Activated CD4-positive, alpha-beta T cell treated with anti-CD3 and anti-CD28 coated beads, Interleukin-10, Interleukin-2, amounts not matched to agents 100 ng/mL and 50 ng/mL, durations not matched to agents 16 hours and 8 hours (primary cell): ENCODE measurements at regions not wholly inside any gene's neighbourhood (a gene's known extent, or its start where the extent isn't known, plus 50 kb on each side); places are given as distances from the start of the nearest gene placed in this dataset.
"Not testable (repeated sequence)": the region's sequence is repeated elsewhere in the genome, so short reads cannot be mapped to it uniquely, and the experiment has no call there.

Experiments used
- DNase-seq: peaks from one replicate; pipeline ENCODE4 v3.0.0-alpha.2; 2020

GRCh38 chr2:89797320-89798038 lies 1106.0 kb downstream of the RPIA start:
- DNase-seq: no peak

GRCh38 chr2:89801207-89801606 lies 1109.7 kb downstream of the RPIA start:
- not testable (repeated sequence) for DNase-seq

- not testable (repeated sequence) for DNase-seq
Observed at GRCh38 chr2:89806363-89806762, 1114.9 kb downstream of the RPIA start.

- DNase-seq: no peak
Observed at GRCh38 chr2:89811295-89811694, 1119.8 kb downstream of the RPIA start.

GRCh38 chr2:89811910-89812309 lies 1120.4 kb downstream of the RPIA start:
- not testable (repeated sequence) for DNase-seq

- not testable (repeated sequence) for DNase-seq
Observed at GRCh38 chr2:89814359-89814758, 1122.9 kb downstream of the RPIA start.

- DNase-seq: no peak
Observed at GRCh38 chr2:89818873-89819272, 1127.4 kb downstream of the RPIA start.

GRCh38 chr2:89819809-89820208 lies 1128.3 kb downstream of the RPIA start:
- DNase-seq: no peak

GRCh38 chr2:89820248-89820647 lies 1128.8 kb downstream of the RPIA start:
- no peak for DNase-seq

GRCh38 chr2:89821455-89821945 lies 1130.0 kb downstream of the RPIA start:
- no peak for DNase-seq

- DNase-seq: not testable (repeated sequence)
Observed at GRCh38 chr2:89822342-89822741, 1130.9 kb downstream of the RPIA start.

GRCh38 chr2:89823556-89823955 lies 1132.1 kb downstream of the RPIA start:
- no peak for DNase-seq

GRCh38 chr2:89825034-89825433 lies 1133.6 kb downstream of the RPIA start:
- DNase-seq: no peak

GRCh38 chr2:89826741-89827140 lies 1135.3 kb downstream of the RPIA start:
- not testable (repeated sequence) for DNase-seq

- DNase-seq: not testable (repeated sequence)
Observed at GRCh38 chr2:89827829-89828228, 1136.4 kb downstream of the RPIA start.

- DNase-seq: not testable (repeated sequence)
Observed at GRCh38 chr2:89828416-89828815, 1136.9 kb downstream of the RPIA start.

- DNase-seq: not testable (repeated sequence)
Observed at GRCh38 chr2:89828961-89829631, 1137.6 kb downstream of the RPIA start.

GRCh38 chr2:89829828-89830227 lies 1138.4 kb downstream of the RPIA start:
- no peak for DNase-seq

- not testable (repeated sequence) for DNase-seq
Observed at GRCh38 chr2:89830341-89831218, 1139.1 kb downstream of the RPIA start.

- no peak for DNase-seq
Observed at GRCh38 chr2:89831641-89832498, 1140.4 kb downstream of the RPIA start.

GRCh38 chr2:89833116-89833779 lies 1141.8 kb downstream of the RPIA start:
- no peak for DNase-seq

- DNase-seq: no peak
Observed at GRCh38 chr2:89833780-89834117, 1142.3 kb downstream of the RPIA start.
